Suprapubic skin (tissue), 4 donors: ENCODE measurements at regions not wholly inside any gene's neighbourhood (a gene's known extent, or its start where the extent isn't known, plus 50 kb on each side); places are given as distances from the start of the nearest gene placed in this dataset.
A peak's percentile ranks its signal among the peaks of the same experiment; 100 is the strongest.

Source experiments
- DNase-seq, 2 donors: peaks; one replicate each; pipeline ENCODE4 v3.0.0-alpha.2; 2019; ENCODE audit warnings: low spot score in 2 of 2
- H3K27ac ChIP-seq: fragments of 200-600 bp; sonication (generic); one replicate; pipeline ENCODE4 v1.5.1; 2019
- H3K27me3 ChIP-seq: fragments of 200-600 bp; sonication (generic); one replicate; pipeline ENCODE4 v1.5.1; 2019
- H3K36me3 ChIP-seq: fragments of 200-600 bp; sonication (generic); one replicate; pipeline ENCODE4 v1.5.1; 2019
- H3K4me1 ChIP-seq: fragments of 200-600 bp; sonication (generic); one replicate; pipeline ENCODE4 v1.5.1; 2019
- H3K4me3 ChIP-seq: fragments of 200-600 bp; sonication (generic); one replicate; pipeline ENCODE4 v1.5.1; 2019; ENCODE audit warnings: mild to moderate bottlenecking
- H3K9me3 ChIP-seq: fragments of 200-600 bp; sonication (generic); one replicate; pipeline ENCODE4 v1.5.1; 2019
- CTCF ChIP-seq, 2 donors: fragments of 200-600 bp in 1 of 2; fragments of 450-650 bp in 1 of 2; sonication (generic) in 1 of 2; IDR thresholded peaks; one replicate each; pipeline ENCODE4 v1.5.1; 2016 to 2019; ENCODE audit warnings: antibody characterized with exemption in 2 of 2, mild to moderate bottlenecking in 1 of 2, moderate library complexity in 1 of 2
- EP300 ChIP-seq: sonication (generic); formaldehyde crosslinking; IDR thresholded peaks from one replicate; pipeline ENCODE4 v1.6.1; 2017; ENCODE audit warnings: antibody characterized with exemption
- POLR2A ChIP-seq, 2 donors: fragments of 450-650 bp; IDR thresholded peaks; one replicate each; pipeline ENCODE4 v1.6.1; 2017; ENCODE audit warnings: antibody characterized with exemption in 2 of 2, mild to moderate bottlenecking in 2 of 2, moderate library complexity in 2 of 2
- POLR2AphosphoS5 ChIP-seq, 3 donors: sonication (generic); formaldehyde crosslinking; IDR thresholded peaks; one replicate each; pipeline ENCODE4 v1.6.1; 2017; ENCODE audit warnings: antibody characterized with exemption in 3 of 3
- WGBS: methylation state at CpG from one replicate; pipeline ENCODE4 v1.1.5; 2018; 5-methylcytosine and 5-hydroxymethylcytosine counted together

GRCh38 chr2:55811048-55811447 lies 112.5 kb downstream of the EFEMP1 start:
- no peaks in the 10 kb centered on the region for H3K36me3 ChIP-seq
- TF ChIP-seq CTCF (IDR thresholded peaks at IDR 0.05), result no peak
- TF ChIP-seq POLR2AphosphoS5 (IDR thresholded peaks at IDR 0.05), result no peak
- TF ChIP-seq POLR2A (IDR thresholded peaks at IDR 0.05), result no peak
- no peak for TF ChIP-seq EP300
- no peaks in the 10 kb centered on the region for H3K27me3 ChIP-seq
- DNase-seq, result no peak
- H3K4me3 ChIP-seq, result no peak overlapping the region
- H3K9me3 ChIP-seq, result no peaks in the 10 kb centered on the region
- peaks cover 19% of the 10 kb centered on the region for H3K4me1 ChIP-seq
- H3K27ac ChIP-seq, result peak overlapping the region; percentile 69

- Histone ChIP-seq H3K27me3 (no peaks in the 10 kb centered on the region), H3K36me3 (no peaks in the 10 kb centered on the region), H3K4me3 (no peak overlapping the region), H3K9me3 (no peaks in the 10 kb centered on the region), H3K4me1 (peaks cover 23% of the 10 kb centered on the region), H3K27ac (peak overlapping the region; percentile 69)
- DNase-seq, result no peak
- no peak for TF ChIP-seq EP300
- TF ChIP-seq CTCF (IDR thresholded peaks at IDR 0.05), result no peak
- no peak for TF ChIP-seq POLR2AphosphoS5 (IDR thresholded peaks at IDR 0.05)
- no peak for TF ChIP-seq POLR2A (IDR thresholded peaks at IDR 0.05)
- WGBS, result 34% methylated on average over 3 of the region's 3 CpGs
Measured at GRCh38 chr2:55810622-55811020, 113.0 kb downstream of the EFEMP1 start.

- 29% methylated on average over 7 of the region's 7 CpGs for WGBS
Measured at GRCh38 chr2:55809875-55810621, 113.5 kb downstream of the EFEMP1 start.

GRCh38 chr2:55807900-55808299 lies 114.3 kb upstream of the PNPT1 start:
- no peaks in the 10 kb centered on the region for H3K27me3 ChIP-seq
- no peak overlapping the region for H3K4me3 ChIP-seq
- 56% methylated on average over 2 of the region's 2 CpGs for WGBS
- no peaks in the 10 kb centered on the region for H3K9me3 ChIP-seq
- H3K27ac ChIP-seq, result no peak overlapping the region
- peaks cover 32% of the 10 kb centered on the region for H3K4me1 ChIP-seq
- H3K36me3 ChIP-seq, result no peaks in the 10 kb centered on the region
- no peak for DNase-seq
- no peak for TF ChIP-seq CTCF (IDR thresholded peaks at IDR 0.05)
- TF ChIP-seq EP300, result no peak
- no peak for TF ChIP-seq POLR2A (IDR thresholded peaks at IDR 0.05)
- no peak for TF ChIP-seq POLR2AphosphoS5 (IDR thresholded peaks at IDR 0.05)

More at GRCh38 chr2:55809875-55810621, 113.5 kb downstream of the EFEMP1 start:
- Histone ChIP-seq H3K27me3 (no peaks in the 10 kb centered on the region), H3K4me3 (no peak overlapping the region), H3K9me3 (no peaks in the 10 kb centered on the region), H3K27ac (peak overlapping the region; percentile 69), H3K36me3 (no peaks in the 10 kb centered on the region), H3K4me1 (peaks cover 26% of the 10 kb centered on the region)
- no peak for TF ChIP-seq CTCF (IDR thresholded peaks at IDR 0.05)
- no peak for TF ChIP-seq EP300
- TF ChIP-seq POLR2A (IDR thresholded peaks at IDR 0.05), result no peak
- TF ChIP-seq POLR2AphosphoS5 (IDR thresholded peaks at IDR 0.05), result peak; percentile 13 to 90 (median 82)
- peak in 1 of 2 donors; percentile 83 for DNase-seq

- H3K4me3 ChIP-seq, result no peak overlapping the region
- DNase-seq, result no peak
- no peaks in the 10 kb centered on the region for H3K36me3 ChIP-seq
- no peaks in the 10 kb centered on the region for H3K9me3 ChIP-seq
- no peak for TF ChIP-seq POLR2AphosphoS5 (IDR thresholded peaks at IDR 0.05)
- TF ChIP-seq EP300, result no peak
- TF ChIP-seq POLR2A (IDR thresholded peaks at IDR 0.05), result no peak
- no peak for TF ChIP-seq CTCF (IDR thresholded peaks at IDR 0.05)
- H3K27ac ChIP-seq, result no peak overlapping the region
- H3K27me3 ChIP-seq, result no peaks in the 10 kb centered on the region
- peaks cover 26% of the 10 kb centered on the region for H3K4me1 ChIP-seq
- 30% methylated on average over 2 of the region's 2 CpGs for WGBS
Measured at GRCh38 chr2:55805686-55806085, 112.0 kb upstream of the PNPT1 start.
